ENCODE measurements at regions not wholly inside any gene's neighbourhood (a gene's known extent, or its start where the extent isn't known, plus 50 kb on each side); places are given as distances from the start of the nearest gene placed in this dataset.

- ChIA-PET POLR2A (no interaction called here), CTCF (no interaction called here)
- DNase-seq (ENCODE audit: extremely low spot score): no peak
- TF ChIP-seq NFRKB (IDR thresholded peaks at IDR 0.05) (no peak), BHLHE40 (IDR thresholded peaks at IDR 0.05; ENCODE audit: borderline replicate concordance) (no peak), LEF1 (IDR thresholded peaks at IDR 0.05; ENCODE audit: borderline replicate concordance) (no peak), ARNT (IDR thresholded peaks at IDR 0.05) (no peak), ZNF384 (IDR thresholded peaks at IDR 0.05) (no peak), SUZ12 (IDR thresholded peaks at IDR 0.05) (no peak), SP1 (IDR thresholded peaks at IDR 0.05) (no peak), TARDBP (IDR thresholded peaks at IDR 0.05) (no peak), FOXA1 (IDR thresholded peaks at IDR 0.05) (no peak), FOXK2 (IDR thresholded peaks at IDR 0.05) (no peak)
- TF ChIP-seq, protein P1, sequence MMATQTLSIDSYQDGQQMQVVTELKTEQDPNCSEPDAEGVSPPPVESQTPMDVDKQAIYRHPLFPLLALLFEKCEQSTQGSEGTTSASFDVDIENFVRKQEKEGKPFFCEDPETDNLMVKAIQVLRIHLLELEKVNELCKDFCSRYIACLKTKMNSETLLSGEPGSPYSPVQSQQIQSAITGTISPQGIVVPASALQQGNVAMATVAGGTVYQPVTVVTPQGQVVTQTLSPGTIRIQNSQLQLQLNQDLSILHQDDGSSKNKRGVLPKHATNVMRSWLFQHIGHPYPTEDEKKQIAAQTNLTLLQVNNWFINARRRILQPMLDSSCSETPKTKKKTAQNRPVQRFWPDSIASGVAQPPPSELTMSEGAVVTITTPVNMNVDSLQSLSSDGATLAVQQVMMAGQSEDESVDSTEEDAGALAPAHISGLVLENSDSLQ (IDR thresholded peaks at IDR 0.05): no peak
Observed at GRCh38 chr14:46091819-46092218, 559.8 kb downstream of the RPL10L start.

- POLR2A ChIA-PET: no interaction called here
- CTCF ChIA-PET: no interaction called here
- no peak for DNase-seq (ENCODE audit: extremely low spot score)
- TF ChIP-seq TARDBP (IDR thresholded peaks at IDR 0.05): no peak
- TF ChIP-seq, protein P1 (IDR thresholded peaks at IDR 0.05): no peak
- TF ChIP-seq BHLHE40 (IDR thresholded peaks at IDR 0.05; ENCODE audit: borderline replicate concordance): no peak
- no peak for TF ChIP-seq HDGF (IDR thresholded peaks at IDR 0.05; ENCODE audit: borderline replicate concordance)
- TF ChIP-seq FOXM1 (IDR thresholded peaks at IDR 0.05; ENCODE audit: borderline replicate concordance): no peak
- TF ChIP-seq FOXK2 (IDR thresholded peaks at IDR 0.05): no peak
- no peak for TF ChIP-seq L3MBTL2 (conservative IDR thresholded peaks at IDR 0.05)
- TF ChIP-seq CTBP1 (IDR thresholded peaks at IDR 0.05; ENCODE audit: borderline replicate concordance): no peak
- no peak for TF ChIP-seq ELF4 (IDR thresholded peaks at IDR 0.05)
- no peak for TF ChIP-seq ZNF384 (IDR thresholded peaks at IDR 0.05)
- TF ChIP-seq LEF1 (IDR thresholded peaks at IDR 0.05; ENCODE audit: borderline replicate concordance): no peak
- no peak for TF ChIP-seq SP1 (IDR thresholded peaks at IDR 0.05)
Observed at GRCh38 chr14:46087604-46088003, 564.0 kb downstream of the RPL10L start.

- ChIA-PET CTCF (no interaction called here), POLR2A (no interaction called here)
- no peak for DNase-seq (ENCODE audit: extremely low spot score)
- no peak for TF ChIP-seq ARNT (IDR thresholded peaks at IDR 0.05)
- no peak for TF ChIP-seq SUZ12 (IDR thresholded peaks at IDR 0.05)
- TF ChIP-seq HDGF (IDR thresholded peaks at IDR 0.05; ENCODE audit: borderline replicate concordance): no peak
- TF ChIP-seq ZNF384 (IDR thresholded peaks at IDR 0.05): no peak
- no peak for TF ChIP-seq FOXK2 (IDR thresholded peaks at IDR 0.05)
- TF ChIP-seq FOXM1 (IDR thresholded peaks at IDR 0.05; ENCODE audit: borderline replicate concordance): no peak
- TF ChIP-seq ELF4 (IDR thresholded peaks at IDR 0.05): no peak
- TF ChIP-seq BHLHE40 (IDR thresholded peaks at IDR 0.05; ENCODE audit: borderline replicate concordance): no peak
- TF ChIP-seq LEF1 (IDR thresholded peaks at IDR 0.05; ENCODE audit: borderline replicate concordance): no peak
Observed at GRCh38 chr14:46074061-46074460, 577.5 kb downstream of the RPL10L start.

DNA sequence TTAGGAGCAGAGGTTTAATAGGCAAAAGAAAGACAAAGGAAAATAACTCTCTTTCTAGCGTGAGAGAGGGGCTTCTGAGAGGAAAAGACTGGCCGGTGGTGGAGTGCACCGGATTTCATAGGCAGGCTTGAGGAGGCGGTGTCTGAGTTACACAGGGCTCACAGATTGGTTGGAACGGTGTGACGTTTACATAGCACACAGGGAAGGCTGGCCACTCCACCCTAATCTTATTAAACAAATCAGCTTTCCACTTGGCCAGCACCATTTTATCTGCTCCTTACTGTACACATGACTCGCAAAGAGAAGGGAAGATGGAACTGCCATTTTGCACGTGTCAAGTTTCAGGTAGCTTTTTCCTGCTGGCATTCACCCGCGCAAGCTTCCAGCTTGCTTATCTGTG, 587.7 kb downstream of the RPL10L start:
- ChIA-PET POLR2A (no interaction called here), CTCF (no interaction called here)
- TF ChIP-seq FOXK2 (IDR thresholded peaks at IDR 0.05): no peak
- no peak for TF ChIP-seq HDGF (IDR thresholded peaks at IDR 0.05; ENCODE audit: borderline replicate concordance)
- no peak for TF ChIP-seq SP1 (IDR thresholded peaks at IDR 0.05)
- no peak for TF ChIP-seq BHLHE40 (IDR thresholded peaks at IDR 0.05; ENCODE audit: borderline replicate concordance)
- TF ChIP-seq CTBP1 (IDR thresholded peaks at IDR 0.05; ENCODE audit: borderline replicate concordance): no peak
- TF ChIP-seq ELF4 (IDR thresholded peaks at IDR 0.05): no peak
- TF ChIP-seq, protein P1 (IDR thresholded peaks at IDR 0.05): no peak
- TF ChIP-seq NFRKB (IDR thresholded peaks at IDR 0.05): no peak
- TF ChIP-seq LEF1 (IDR thresholded peaks at IDR 0.05; ENCODE audit: borderline replicate concordance): no peak
- no peak for TF ChIP-seq FOXM1 (IDR thresholded peaks at IDR 0.05; ENCODE audit: borderline replicate concordance)
- peak; percentile 5 for DNase-seq (ENCODE audit: extremely low spot score)

- ChIA-PET POLR2A (no interaction called here), CTCF (no interaction called here)
- DNase-seq (ENCODE audit: extremely low spot score): no peak
- TF ChIP-seq BHLHE40 (IDR thresholded peaks at IDR 0.05; ENCODE audit: borderline replicate concordance) (no peak), ELF4 (IDR thresholded peaks at IDR 0.05) (no peak), L3MBTL2 (conservative IDR thresholded peaks at IDR 0.05) (no peak), SUZ12 (IDR thresholded peaks at IDR 0.05) (no peak), HDGF (IDR thresholded peaks at IDR 0.05; ENCODE audit: borderline replicate concordance) (no peak), ZNF384 (IDR thresholded peaks at IDR 0.05) (no peak), NFRKB (IDR thresholded peaks at IDR 0.05) (no peak), ARNT (IDR thresholded peaks at IDR 0.05) (no peak), TARDBP (IDR thresholded peaks at IDR 0.05) (no peak), SP1 (IDR thresholded peaks at IDR 0.05) (no peak), FOXA1 (IDR thresholded peaks at IDR 0.05) (no peak), FOXK2 (IDR thresholded peaks at IDR 0.05) (no peak), FOXM1 (IDR thresholded peaks at IDR 0.05; ENCODE audit: borderline replicate concordance) (no peak), CTBP1 (IDR thresholded peaks at IDR 0.05; ENCODE audit: borderline replicate concordance) (no peak)
- TF ChIP-seq, protein P1 (IDR thresholded peaks at IDR 0.05): no peak
Observed at GRCh38 chr14:46058964-46059563, 592.5 kb downstream of the RPL10L start.

DNA sequence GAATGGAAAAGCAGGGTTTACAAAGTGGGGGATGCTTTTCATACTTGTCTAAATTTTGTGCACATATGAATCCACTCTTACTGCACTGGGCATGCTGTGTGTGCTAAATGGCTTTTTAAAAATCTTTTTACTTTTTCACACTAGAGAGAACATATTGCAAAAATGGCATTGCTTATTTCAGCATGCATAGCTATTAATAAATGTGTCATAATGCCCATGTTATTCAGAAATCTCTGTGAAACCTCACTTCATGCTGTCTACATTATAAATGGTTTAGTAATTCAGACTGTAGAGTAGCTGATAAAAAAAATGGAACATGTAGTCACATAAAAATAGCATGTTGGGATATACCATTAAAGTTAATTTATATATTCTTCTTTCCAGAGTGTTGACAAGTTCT, 593.8 kb downstream of the RPL10L start:
- CTCF ChIA-PET: no interaction called here
- no peak for DNase-seq (ENCODE audit: extremely low spot score)
- POLR2A ChIA-PET: no interaction called here
- no peak for TF ChIP-seq BHLHE40 (IDR thresholded peaks at IDR 0.05; ENCODE audit: borderline replicate concordance)
- no peak for TF ChIP-seq ZNF384 (IDR thresholded peaks at IDR 0.05)
- TF ChIP-seq CTBP1 (IDR thresholded peaks at IDR 0.05; ENCODE audit: borderline replicate concordance): no peak
- no peak for TF ChIP-seq ELF4 (IDR thresholded peaks at IDR 0.05)
- TF ChIP-seq TARDBP (IDR thresholded peaks at IDR 0.05): no peak
- TF ChIP-seq FOXM1 (IDR thresholded peaks at IDR 0.05; ENCODE audit: borderline replicate concordance): no peak
- no peak for TF ChIP-seq NFRKB (IDR thresholded peaks at IDR 0.05)
- no peak for TF ChIP-seq ARNT (IDR thresholded peaks at IDR 0.05)
- TF ChIP-seq FOXA1 (IDR thresholded peaks at IDR 0.05): no peak
- TF ChIP-seq LEF1 (IDR thresholded peaks at IDR 0.05; ENCODE audit: borderline replicate concordance): no peak
- no peak for TF ChIP-seq HDGF (IDR thresholded peaks at IDR 0.05; ENCODE audit: borderline replicate concordance)
- no peak for TF ChIP-seq SP1 (IDR thresholded peaks at IDR 0.05)
- no peak for TF ChIP-seq SUZ12 (IDR thresholded peaks at IDR 0.05)
- TF ChIP-seq, protein P1 (IDR thresholded peaks at IDR 0.05): no peak
- no peak for TF ChIP-seq FOXK2 (IDR thresholded peaks at IDR 0.05)
- TF ChIP-seq L3MBTL2 (conservative IDR thresholded peaks at IDR 0.05): no peak

Measured in HEK293T (cell line).